OCI-M1 (cell line): ENCODE measurements at regions not wholly inside any gene's neighbourhood (a gene's known extent, or its start where the extent isn't known, plus 50 kb on each side); places are given as distances from the start of the nearest gene placed in this dataset.
A peak's percentile ranks its signal among the peaks of the same experiment; 100 is the strongest.

ENCODE experiments used
- DNase-seq: peaks from one replicate; lab custom pipeline; 2025; lab: John Stamatoyannopoulos, UW

GRCh38 chr5:143586781-143587362, 183.4 kb upstream of the NR3C1 start:
- DNase-seq: no peak

DNA sequence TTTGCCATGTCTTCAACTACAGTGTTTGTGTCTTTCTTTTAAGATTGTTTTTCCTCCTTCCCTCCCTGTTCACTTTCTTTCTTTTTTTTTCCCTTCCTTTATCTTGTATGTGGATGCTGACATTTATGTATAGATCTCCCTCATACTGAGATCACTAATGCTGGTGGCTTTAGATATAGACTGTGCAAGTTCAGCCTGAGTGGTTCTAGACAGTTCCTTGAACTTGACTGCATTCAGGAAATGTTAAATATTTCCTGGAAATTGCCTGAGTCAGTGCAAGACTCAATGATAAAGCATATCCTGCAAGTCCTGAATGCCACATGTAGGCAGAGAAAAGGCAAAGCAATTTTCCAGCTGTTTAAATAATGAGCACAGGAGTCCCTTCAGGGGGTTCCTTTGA, 182.5 kb upstream of the NR3C1 start:
- peak; percentile 71 for DNase-seq

- peak; percentile 56 for DNase-seq
These were observed 179.9 kb upstream of the NR3C1 start for GRCh38 chr5:143583409-143583808.

DNA sequence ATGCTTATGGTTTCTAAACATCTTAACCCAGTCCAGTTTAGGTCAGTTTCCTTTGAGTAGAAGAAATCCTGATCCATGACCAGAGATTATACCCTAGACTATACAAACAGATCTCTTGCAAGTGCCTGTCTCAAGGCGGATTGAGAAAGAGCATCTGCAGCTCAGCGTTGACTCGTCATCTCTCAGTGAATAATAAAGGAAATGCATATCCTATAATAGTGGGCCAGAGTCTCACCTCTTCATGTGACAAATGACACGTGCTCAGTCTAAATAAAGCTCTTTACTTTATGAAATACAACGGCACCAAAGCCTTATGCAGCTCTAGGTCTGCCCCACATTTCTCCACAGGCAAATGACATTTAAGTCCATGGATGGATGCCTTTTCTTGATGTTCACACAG, 179.4 kb upstream of the NR3C1 start:
- DNase-seq: no peak

- no peak for DNase-seq
These were observed 178.7 kb upstream of the NR3C1 start for GRCh38 chr5:143582176-143582575.

- no peak for DNase-seq
These were observed 178.2 kb upstream of the NR3C1 start for GRCh38 chr5:143581649-143582048.

GRCh38 chr5:143581147-143581546, 177.7 kb upstream of the NR3C1 start:
- no peak for DNase-seq

DNA sequence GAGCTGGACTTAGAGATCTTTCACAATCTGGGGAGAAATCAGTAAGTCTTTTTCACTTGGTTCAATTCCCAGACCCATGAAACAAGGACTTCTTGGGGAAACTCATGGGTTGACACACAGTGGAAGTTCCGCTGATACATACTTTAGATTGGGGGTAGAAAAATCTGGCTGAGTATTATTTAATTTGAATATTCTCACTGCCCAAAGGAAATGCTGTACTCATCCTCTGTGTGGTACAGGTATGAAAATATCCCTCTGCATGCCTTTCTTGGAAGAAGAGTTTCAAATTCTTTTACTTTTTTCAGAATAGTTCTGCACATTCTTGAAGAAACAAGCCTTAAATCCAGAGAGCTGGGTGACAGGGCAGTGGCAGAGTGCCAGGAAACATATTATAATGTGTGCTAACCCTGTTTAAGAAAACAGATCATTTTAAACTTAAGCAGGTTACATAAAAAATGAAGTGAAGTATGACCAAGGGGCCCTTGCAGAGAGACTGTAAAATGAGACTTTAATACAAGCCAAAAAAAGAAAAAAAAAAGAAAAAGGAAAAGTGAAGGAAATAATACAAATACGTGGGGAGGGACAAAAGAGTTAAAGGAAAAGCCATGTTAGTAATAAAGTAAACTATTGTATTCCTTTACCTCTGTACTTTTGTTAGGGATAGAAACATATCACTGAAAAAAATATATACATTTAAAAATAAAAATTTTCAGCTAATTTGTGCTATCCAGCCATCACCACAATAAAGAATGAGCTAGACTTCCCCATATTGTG, 173.4 kb upstream of the NR3C1 start:
- no peak for DNase-seq

GRCh38 chr5:143575286-143575685, 171.8 kb upstream of the NR3C1 start:
- DNase-seq: no peak

- no peak for DNase-seq
These were observed 170.8 kb upstream of the NR3C1 start for GRCh38 chr5:143574236-143574635.

- no peak for DNase-seq
These were observed 170.2 kb upstream of the NR3C1 start for GRCh38 chr5:143573568-143574170.

- DNase-seq: no peak
These were observed 169.2 kb upstream of the NR3C1 start for GRCh38 chr5:143572671-143573070.

GRCh38 chr5:143571642-143572624, 168.4 kb upstream of the NR3C1 start:
- DNase-seq: no peak

DNA sequence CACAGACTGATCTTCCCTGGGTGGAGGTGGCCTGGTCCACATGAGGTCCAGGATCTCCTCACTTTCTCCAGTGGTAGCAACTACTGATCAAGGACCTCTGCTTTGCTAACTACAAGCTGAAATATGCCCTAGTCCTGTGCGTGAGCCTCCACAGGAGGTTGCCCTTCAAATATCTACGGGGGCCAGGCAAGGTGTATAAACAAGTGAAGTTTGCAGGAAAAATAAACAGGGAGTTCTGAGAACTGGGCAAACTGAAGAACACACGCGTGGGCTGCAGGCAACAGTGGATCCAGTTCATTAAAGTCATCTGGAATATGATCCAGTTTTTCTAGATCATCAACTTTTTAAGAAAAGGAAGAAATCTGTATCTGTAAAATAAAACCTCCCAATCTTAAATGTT, 167.5 kb upstream of the NR3C1 start:
- no peak for DNase-seq

- no peak for DNase-seq
These were observed 166.5 kb upstream of the NR3C1 start for GRCh38 chr5:143569722-143570567.

DNA sequence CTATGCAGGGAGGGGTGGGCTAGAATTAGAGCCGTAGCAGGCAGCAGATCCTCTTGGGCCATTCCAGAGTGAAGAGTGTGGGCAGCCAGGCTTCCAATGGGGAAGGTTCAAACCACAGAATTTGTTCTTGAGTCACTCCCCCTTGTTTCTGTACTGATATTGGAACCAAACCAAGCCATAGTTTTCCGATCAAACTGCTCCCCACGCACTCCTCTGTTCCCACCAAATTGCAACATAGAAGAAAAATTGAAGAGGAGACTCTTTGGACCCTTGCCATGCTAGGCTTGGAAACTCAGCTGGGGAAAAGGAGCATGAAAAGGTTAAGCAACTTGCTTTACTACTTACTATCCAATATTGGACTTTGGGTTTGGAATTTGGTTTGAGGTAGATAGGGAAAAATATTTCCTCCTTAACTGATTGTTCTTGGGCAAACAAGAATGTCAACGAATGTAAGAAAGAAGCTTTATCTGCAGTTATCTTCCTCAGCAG, 165.8 kb upstream of the NR3C1 start:
- no peak for DNase-seq

- DNase-seq: no peak
These were observed 164.4 kb upstream of the NR3C1 start for GRCh38 chr5:143567583-143568504.

- DNase-seq: no peak
These were observed 162.7 kb upstream of the NR3C1 start for GRCh38 chr5:143566139-143566538.

DNA sequence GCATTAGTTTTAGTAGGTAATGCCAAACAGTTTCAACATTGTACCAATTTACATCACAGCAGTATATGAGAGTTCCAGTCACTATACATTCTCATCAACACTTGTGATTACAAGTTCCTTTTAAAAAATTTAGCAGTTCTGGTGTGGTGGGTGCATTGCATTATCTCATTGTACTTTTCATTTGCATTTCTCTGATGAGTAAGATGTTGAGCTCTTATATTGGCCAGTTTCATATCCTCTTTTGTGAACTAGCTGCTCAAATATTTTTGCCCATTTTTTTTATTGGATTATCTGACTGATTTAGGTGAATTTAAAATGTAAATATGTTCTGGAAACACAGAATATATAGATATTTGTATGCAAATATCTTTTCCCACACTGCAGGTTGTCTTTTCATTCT, 160.9 kb upstream of the NR3C1 start:
- no peak for DNase-seq

DNA sequence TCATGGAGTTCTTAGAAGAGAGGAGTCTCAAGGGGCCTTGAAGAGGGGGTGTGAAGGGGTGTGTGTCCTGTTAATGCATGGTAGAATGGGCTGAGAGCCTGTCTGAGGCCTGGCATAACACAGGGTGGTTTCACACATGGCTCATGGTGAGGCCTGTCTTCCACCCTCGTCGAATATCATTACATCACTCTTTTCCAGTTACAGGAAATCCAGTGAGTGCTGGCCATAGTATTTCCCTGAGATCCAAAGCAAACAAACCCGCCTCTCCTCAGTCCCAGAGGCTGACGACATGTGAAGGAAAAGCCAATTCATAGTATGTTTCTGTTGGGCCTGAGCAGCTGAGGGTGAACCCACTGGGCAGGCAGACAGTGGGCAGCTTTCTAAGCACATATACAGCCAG, 159.4 kb upstream of the NR3C1 start:
- DNase-seq: no peak
